Keratinocyte (primary cell): ENCODE measurements at regions not wholly inside any gene's neighbourhood (a gene's known extent, or its start where the extent isn't known, plus 50 kb on each side); places are given as distances from the start of the nearest gene placed in this dataset.

Source experiments
- CTCF ChIP-seq, 3 experiments: IDR thresholded peaks in 1 of 3; conservative IDR thresholded peaks in 1 of 3; optimal IDR thresholded peaks in 1 of 3; 2 replicates in 2 of 3; 3 replicates in 1 of 3; pipeline versions ENCODE3 to v1.5.1; 2011; ENCODE audit warnings: low read length in 3 of 3, mild to moderate bottlenecking in 3 of 3, moderate library complexity in 2 of 3, control low read depth in 1 of 3, inconsistent platforms in 1 of 3; ENCODE audit not compliant: insufficient read depth in 2 of 3; ENCODE audit errors: extremely low read depth in 1 of 3
- EZH2 ChIP-seq: IDR thresholded peaks from one replicate; pipeline ENCODE4 v1.6.1; 2012; ENCODE audit warnings: inconsistent platforms, mild to moderate bottlenecking, low read length, moderate library complexity

GRCh38 chr20:10111139-10111958 is 76.6 kb downstream of the ANKEF1 start:
- no peak for TF ChIP-seq CTCF (optimal IDR thresholded peaks at IDR 0.05 in 1 of 3, IDR thresholded peaks at IDR 0.05 in 1 of 3, conservative IDR thresholded peaks at IDR 0.05 in 1 of 3; ENCODE audit: extremely low read depth in 1 of 3, insufficient read depth in 2 of 3, low read length in 3 of 3)
- TF ChIP-seq EZH2 = no peak
